ENCODE measurements at regions not wholly inside any gene's neighbourhood (a gene's known extent, or its start where the extent isn't known, plus 50 kb on each side); places are given as distances from the start of the nearest gene placed in this dataset.
"Not testable (repeated sequence)": the region's sequence is repeated elsewhere in the genome, so short reads cannot be mapped to it uniquely, and the experiment has no call there.

DNA sequence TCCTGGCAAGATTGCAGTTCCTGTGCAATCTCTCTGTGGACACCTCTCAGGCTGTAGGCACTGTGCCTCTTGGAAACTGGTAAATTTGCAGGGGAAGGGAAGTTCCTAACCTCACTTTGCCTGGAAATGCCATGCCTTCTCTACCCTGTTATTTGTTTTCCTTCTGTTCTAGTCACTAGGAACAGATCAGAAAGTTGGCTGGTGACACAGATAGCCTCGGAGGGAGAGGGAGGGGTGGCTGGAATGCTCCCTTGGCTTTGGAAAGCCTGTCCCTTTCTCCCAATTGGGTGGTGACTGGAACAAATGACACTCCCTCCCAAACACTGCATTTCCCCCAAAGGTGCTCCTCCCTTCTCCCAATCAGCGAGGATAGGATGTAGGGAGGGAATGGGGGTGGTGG is 131.5 kb upstream of the F13A1 start:
- Histone ChIP-seq H3K9me3 (no peaks in the 10 kb centered on the region), H3K36me3 (ENCODE audit: control insufficient read depth in 2 of 2, extremely low read depth in 1 of 2, insufficient read depth in 1 of 2, low read length in 1 of 2) (no peaks in the 10 kb centered on the region), H3K27me3 (replicated peaks in 1 of 2; ENCODE audit: control insufficient read depth in 2 of 2, extremely low read depth in 1 of 2, insufficient read depth in 2 of 2, low read length in 1 of 2) (peaks cover 0 to 9% of the 10 kb centered on the region in 2 experiments), H3K4me3 (ENCODE audit: control insufficient read depth in 1 of 2, extremely low read depth in 1 of 2, low read length in 1 of 2) (no peak overlapping the region), H3K27ac (ENCODE audit: low read length) (no peak overlapping the region), H3K4me1 (ENCODE audit: control insufficient read depth in 1 of 2, extremely low read depth in 1 of 2, insufficient read depth in 2 of 2, low read length in 2 of 2) (no peaks in the 10 kb centered on the region)
- WGBS (ENCODE audit: insufficient coverage), result no CpG with 5 or more reads among the region's 2 CpGs
- DNase-seq, result no peak
- ATAC-seq (replicated peaks in 1 of 4), result no peak
- no peaks in the 10 kb centered on the region for H3K9me3 Mint-ChIP-seq
- H3K36me3 Mint-ChIP-seq, result no peaks in the 10 kb centered on the region
- H3K27me3 Mint-ChIP-seq, result peaks cover 14 to 19% of the 10 kb centered on the region in 2 donors
- ChIA-PET CTCF (no interaction called here), POLR2A (no interaction called here)
- no peak overlapping the region for H3K4me3 Mint-ChIP-seq
- no peak overlapping the region for H3K27ac Mint-ChIP-seq
- no peaks in the 10 kb centered on the region for H3K4me1 Mint-ChIP-seq

DNA sequence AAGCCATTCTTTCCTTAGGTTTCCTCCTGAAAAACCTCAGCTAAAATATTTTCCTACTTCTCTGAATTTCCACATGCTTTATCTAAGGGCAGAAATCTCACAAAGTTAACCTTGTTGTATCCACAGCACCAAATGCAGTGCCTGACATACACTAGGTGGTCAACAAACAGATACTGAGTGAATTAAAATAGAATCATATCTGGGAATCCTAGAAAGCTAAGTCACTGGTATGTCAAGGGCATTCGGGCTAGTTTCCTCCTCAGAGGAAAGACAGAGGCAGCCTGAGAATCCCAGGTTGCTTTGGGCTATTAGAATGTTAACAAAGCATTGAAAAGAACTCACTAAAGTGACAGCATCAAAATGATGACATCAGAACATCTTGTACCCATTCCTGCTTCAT is 132.7 kb upstream of the F13A1 start:
- H3K36me3 ChIP-seq (ENCODE audit: control insufficient read depth in 2 of 2, extremely low read depth in 1 of 2, insufficient read depth in 1 of 2, low read length in 1 of 2), result no peaks in the 10 kb centered on the region
- no peak overlapping the region for H3K4me3 Mint-ChIP-seq
- ChIA-PET POLR2A (no interaction called here), CTCF (no interaction called here)
- DNase-seq, result no peak
- H3K4me1 Mint-ChIP-seq, result no peaks in the 10 kb centered on the region
- no peak overlapping the region for H3K27ac Mint-ChIP-seq
- no peaks in the 10 kb centered on the region for H3K36me3 Mint-ChIP-seq
- peaks cover 11 to 24% of the 10 kb centered on the region in 2 donors for H3K27me3 Mint-ChIP-seq
- H3K4me1 ChIP-seq (ENCODE audit: control insufficient read depth in 1 of 2, extremely low read depth in 1 of 2, insufficient read depth in 2 of 2, low read length in 2 of 2), result no peaks in the 10 kb centered on the region
- H3K9me3 Mint-ChIP-seq, result no peaks in the 10 kb centered on the region
- H3K27ac ChIP-seq (ENCODE audit: low read length), result no peak overlapping the region
- H3K4me3 ChIP-seq (ENCODE audit: control insufficient read depth in 1 of 2, extremely low read depth in 1 of 2, low read length in 1 of 2), result no peak overlapping the region
- peaks cover 0 to 9% of the 10 kb centered on the region in 2 experiments for H3K27me3 ChIP-seq (replicated peaks in 1 of 2; ENCODE audit: control insufficient read depth in 2 of 2, extremely low read depth in 1 of 2, insufficient read depth in 2 of 2, low read length in 1 of 2)
- no peak for ATAC-seq (replicated peaks in 1 of 4)
- WGBS (ENCODE audit: insufficient coverage), result no CpG with 5 or more reads among the region's 1 CpG
- H3K9me3 ChIP-seq, result no peaks in the 10 kb centered on the region

DNA sequence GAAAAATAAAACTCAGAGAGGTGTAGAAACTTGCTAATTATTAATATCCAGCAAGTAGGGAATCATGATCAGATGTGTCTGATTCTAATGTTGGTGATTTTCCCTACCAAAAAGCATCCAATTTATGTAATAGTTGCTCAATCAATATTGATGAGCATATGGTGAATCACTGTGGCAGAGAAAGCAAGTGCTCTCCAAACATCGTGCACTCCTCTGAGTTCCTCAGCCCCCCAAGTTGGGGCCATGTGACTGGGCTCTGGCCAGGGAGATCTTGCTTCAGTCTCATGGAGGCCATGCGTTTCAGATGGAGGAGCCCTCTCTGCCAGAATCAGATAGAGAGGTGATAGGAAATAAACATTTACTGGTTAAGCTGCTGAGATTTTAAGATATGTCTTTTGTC is 133.2 kb upstream of the LY86 start:
- Histone ChIP-seq H3K36me3 (ENCODE audit: control insufficient read depth in 2 of 2, extremely low read depth in 1 of 2, insufficient read depth in 1 of 2, low read length in 1 of 2) (no peaks in the 10 kb centered on the region), H3K27ac (ENCODE audit: low read length) (no peak overlapping the region), H3K9me3 (no peaks in the 10 kb centered on the region), H3K27me3 (replicated peaks in 1 of 2; ENCODE audit: control insufficient read depth in 2 of 2, extremely low read depth in 1 of 2, insufficient read depth in 2 of 2, low read length in 1 of 2) (peaks cover 0 to 9% of the 10 kb centered on the region in 2 experiments), H3K4me3 (ENCODE audit: control insufficient read depth in 1 of 2, extremely low read depth in 1 of 2, low read length in 1 of 2) (no peak overlapping the region), H3K4me1 (ENCODE audit: control insufficient read depth in 1 of 2, extremely low read depth in 1 of 2, insufficient read depth in 2 of 2, low read length in 2 of 2) (no peaks in the 10 kb centered on the region)
- ChIA-PET CTCF (no interaction called here), POLR2A (no interaction called here)
- H3K27me3 Mint-ChIP-seq, result peaks cover 21 to 27% of the 10 kb centered on the region in 2 donors
- H3K9me3 Mint-ChIP-seq, result peaks cover 0 to 8% (median 5%) of the 10 kb centered on the region in 3 donors
- DNase-seq (no peak), ATAC-seq (replicated peaks in 1 of 4) (no peak)
- WGBS (ENCODE audit: insufficient coverage), result 100% methylated on average over 1 of the region's 2 CpGs
- H3K36me3 Mint-ChIP-seq, result no peaks in the 10 kb centered on the region
- H3K4me3 Mint-ChIP-seq, result no peak overlapping the region
- no peaks in the 10 kb centered on the region for H3K4me1 Mint-ChIP-seq
- no peak overlapping the region for H3K27ac Mint-ChIP-seq

DNA sequence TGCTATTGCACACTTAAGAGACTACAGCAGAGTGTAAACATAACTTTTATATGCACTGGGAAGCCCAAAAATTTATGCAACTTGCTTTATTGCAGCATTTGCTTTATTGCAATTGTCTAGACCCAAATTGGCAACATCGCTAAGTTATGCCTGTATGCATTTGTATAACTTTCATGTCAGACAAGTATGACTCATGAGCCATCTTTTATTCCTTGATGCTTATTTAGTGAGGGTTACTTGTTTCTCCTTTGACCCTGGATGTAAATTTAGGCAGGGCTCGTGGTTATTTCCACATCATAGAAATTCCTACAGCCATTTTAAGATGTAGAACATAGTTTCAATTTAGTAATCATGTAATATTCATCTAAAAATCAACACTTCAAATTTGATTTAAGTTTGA is 130.3 kb upstream of the LY86 start:
- no peaks in the 10 kb centered on the region for H3K36me3 ChIP-seq (ENCODE audit: control insufficient read depth in 2 of 2, extremely low read depth in 1 of 2, insufficient read depth in 1 of 2, low read length in 1 of 2)
- H3K27ac ChIP-seq (ENCODE audit: low read length), result no peak overlapping the region
- no peaks in the 10 kb centered on the region for H3K4me1 ChIP-seq (ENCODE audit: control insufficient read depth in 1 of 2, extremely low read depth in 1 of 2, insufficient read depth in 2 of 2, low read length in 2 of 2)
- Mint-ChIP-seq H3K9me3 (peaks cover 0 to 8% (median 7%) of the 10 kb centered on the region in 3 donors), H3K27me3 (peaks cover 29 to 32% of the 10 kb centered on the region in 2 donors), H3K27ac (no peak overlapping the region), H3K4me3 (no peak overlapping the region), H3K36me3 (no peaks in the 10 kb centered on the region), H3K4me1 (no peaks in the 10 kb centered on the region)
- ATAC-seq (replicated peaks in 1 of 4), result no peak
- ChIA-PET CTCF (interaction anchor here in 1 of 2 donors (0.6 kb wide), 1 partner anchor 36 kb away, joined by 3 read pairs; no protein-coding TSS in a partner anchor), POLR2A (no interaction called here)
- no CpG with 5 or more reads among the region's 2 CpGs for WGBS (ENCODE audit: insufficient coverage)
- H3K27me3 ChIP-seq (replicated peaks in 1 of 2; ENCODE audit: control insufficient read depth in 2 of 2, extremely low read depth in 1 of 2, insufficient read depth in 2 of 2, low read length in 1 of 2), result no peaks in the 10 kb centered on the region
- DNase-seq, result no peak
- H3K4me3 ChIP-seq (ENCODE audit: control insufficient read depth in 1 of 2, extremely low read depth in 1 of 2, low read length in 1 of 2), result no peak overlapping the region
- no peaks in the 10 kb centered on the region for H3K9me3 ChIP-seq

DNA sequence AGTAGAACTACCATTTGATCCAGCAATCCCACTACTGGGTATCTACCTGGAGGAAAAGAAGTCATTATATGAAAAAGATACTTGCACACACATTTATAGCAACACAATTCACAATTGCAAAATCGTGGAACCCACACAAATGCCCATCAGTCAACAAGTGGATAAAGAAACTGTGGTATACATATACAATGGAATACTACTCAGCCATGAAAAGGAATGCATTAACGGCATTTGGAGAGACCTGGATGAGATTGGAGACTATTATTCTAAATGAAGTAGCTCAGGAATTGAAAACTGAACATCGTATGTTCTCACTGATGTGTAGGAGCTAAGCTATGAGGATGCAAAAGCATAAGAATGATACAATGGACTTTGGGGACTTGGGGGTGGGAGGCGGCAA is 128.6 kb upstream of the LY86 start:
- H3K9me3 Mint-ChIP-seq; H3K27ac ChIP-seq (ENCODE audit: low read length); H3K9me3 ChIP-seq; H3K4me3 ChIP-seq (ENCODE audit: control insufficient read depth in 1 of 2, extremely low read depth in 1 of 2, low read length in 1 of 2); H3K27ac Mint-ChIP-seq; DNase-seq; ATAC-seq (replicated peaks in 1 of 4); H3K4me1 Mint-ChIP-seq; H3K4me1 ChIP-seq (ENCODE audit: control insufficient read depth in 1 of 2, extremely low read depth in 1 of 2, insufficient read depth in 2 of 2, low read length in 2 of 2); H3K4me3 Mint-ChIP-seq; H3K27me3 ChIP-seq (replicated peaks in 1 of 2; ENCODE audit: control insufficient read depth in 2 of 2, extremely low read depth in 1 of 2, insufficient read depth in 2 of 2, low read length in 1 of 2); H3K36me3 Mint-ChIP-seq; H3K36me3 ChIP-seq (ENCODE audit: control insufficient read depth in 2 of 2, extremely low read depth in 1 of 2, insufficient read depth in 1 of 2, low read length in 1 of 2): not testable (repeated sequence)
- 93% methylated on average over 2 of the region's 4 CpGs for WGBS (ENCODE audit: insufficient coverage)
- ChIA-PET POLR2A (interaction anchor here in 1 of 2 donors (0.6 kb wide), 1 partner anchor 138 kb away, joined by 6 read pairs; no protein-coding TSS in a partner anchor), CTCF (interaction anchor here (0.6 to 0.7 kb wide), 2 partner anchors 325 to 576 kb away, joined by 3 read pairs; no protein-coding TSS in a partner anchor)
- peaks cover 25 to 29% of the 10 kb centered on the region in 2 donors for H3K27me3 Mint-ChIP-seq

DNA sequence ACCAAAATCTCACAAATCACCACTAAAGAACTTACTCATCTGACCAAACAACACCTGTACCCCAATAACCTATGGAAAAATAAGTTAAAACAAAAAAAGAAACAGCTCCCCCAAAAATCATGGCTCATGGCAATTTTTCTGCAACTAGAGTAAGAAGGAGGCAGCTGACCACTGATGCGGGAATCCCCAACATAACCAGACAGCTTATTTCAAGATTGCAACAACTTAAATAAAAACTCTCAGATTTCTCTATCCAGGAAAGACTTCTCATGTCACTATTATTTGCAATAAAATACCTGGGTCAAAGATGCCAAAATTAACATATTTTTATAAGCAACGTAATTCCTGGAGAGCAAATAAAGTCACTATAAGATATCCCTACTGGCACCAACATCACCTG is 128.1 kb upstream of the LY86 start:
- Mint-ChIP-seq H3K9me3 (peaks cover 0 to 8% (median 7%) of the 10 kb centered on the region in 3 donors), H3K4me1 (no peaks in the 10 kb centered on the region), H3K4me3 (no peak overlapping the region), H3K27me3 (peaks cover 22 to 29% of the 10 kb centered on the region in 2 donors), H3K36me3 (no peaks in the 10 kb centered on the region), H3K27ac (no peak overlapping the region)
- no peak overlapping the region for H3K4me3 ChIP-seq (ENCODE audit: control insufficient read depth in 1 of 2, extremely low read depth in 1 of 2, low read length in 1 of 2)
- ChIA-PET POLR2A (no interaction called here), CTCF (no interaction called here)
- DNase-seq (no peak), ATAC-seq (replicated peaks in 1 of 4) (no peak)
- no peaks in the 10 kb centered on the region for H3K36me3 ChIP-seq (ENCODE audit: control insufficient read depth in 2 of 2, extremely low read depth in 1 of 2, insufficient read depth in 1 of 2, low read length in 1 of 2)
- H3K27ac ChIP-seq (ENCODE audit: low read length), result no peak overlapping the region
- H3K27me3 ChIP-seq (replicated peaks in 1 of 2; ENCODE audit: control insufficient read depth in 2 of 2, extremely low read depth in 1 of 2, insufficient read depth in 2 of 2, low read length in 1 of 2), result peaks cover 0 to 3% of the 10 kb centered on the region in 2 experiments
- H3K9me3 ChIP-seq, result no peaks in the 10 kb centered on the region
- WGBS (ENCODE audit: insufficient coverage), result 81% methylated on average over 2 of the region's 2 CpGs
- no peaks in the 10 kb centered on the region for H3K4me1 ChIP-seq (ENCODE audit: control insufficient read depth in 1 of 2, extremely low read depth in 1 of 2, insufficient read depth in 2 of 2, low read length in 2 of 2)

DNA sequence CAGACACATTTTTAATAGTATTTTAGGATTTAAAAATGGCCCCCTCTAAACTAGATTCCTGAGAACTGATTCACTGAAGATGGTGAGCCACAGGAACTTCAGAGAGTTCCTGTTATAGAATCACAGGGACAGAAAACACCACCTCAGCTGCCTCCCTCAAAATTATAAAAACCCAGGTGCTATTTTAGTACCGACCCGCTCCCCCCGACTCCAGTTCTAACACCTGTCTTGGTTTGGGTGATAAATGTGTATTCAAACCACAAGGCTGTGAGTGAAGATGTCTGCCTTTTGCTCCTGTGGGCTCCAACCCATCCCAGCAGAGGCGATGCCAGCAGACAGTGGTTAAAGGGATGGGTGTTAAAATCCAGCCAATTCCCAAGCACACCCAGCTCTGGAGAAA is 127.4 kb upstream of the LY86 start:
- Mint-ChIP-seq H3K36me3 (no peaks in the 10 kb centered on the region), H3K4me1 (no peaks in the 10 kb centered on the region), H3K4me3 (no peak overlapping the region), H3K27ac (no peak overlapping the region), H3K9me3 (peaks cover 0 to 8% (median 7%) of the 10 kb centered on the region in 3 donors), H3K27me3 (peaks cover 21 to 29% of the 10 kb centered on the region in 2 donors)
- DNase-seq (no peak), ATAC-seq (replicated peaks in 1 of 4) (no peak)
- Histone ChIP-seq H3K36me3 (ENCODE audit: control insufficient read depth in 2 of 2, extremely low read depth in 1 of 2, insufficient read depth in 1 of 2, low read length in 1 of 2) (no peaks in the 10 kb centered on the region), H3K4me3 (ENCODE audit: control insufficient read depth in 1 of 2, extremely low read depth in 1 of 2, low read length in 1 of 2) (no peak overlapping the region), H3K27me3 (replicated peaks in 1 of 2; ENCODE audit: control insufficient read depth in 2 of 2, extremely low read depth in 1 of 2, insufficient read depth in 2 of 2, low read length in 1 of 2) (peaks cover 0 to 3% of the 10 kb centered on the region in 2 experiments), H3K27ac (ENCODE audit: low read length) (no peak overlapping the region), H3K4me1 (ENCODE audit: control insufficient read depth in 1 of 2, extremely low read depth in 1 of 2, insufficient read depth in 2 of 2, low read length in 2 of 2) (no peaks in the 10 kb centered on the region), H3K9me3 (no peaks in the 10 kb centered on the region)
- CTCF ChIA-PET, result no interaction called here
- 20% methylated on average over 1 of the region's 4 CpGs for WGBS (ENCODE audit: insufficient coverage)
- POLR2A ChIA-PET, result no interaction called here

Measured in T-cell (primary cell).